IMR-90 (cell line): ENCODE measurements at regions not wholly inside any gene's neighbourhood (a gene's known extent, or its start where the extent isn't known, plus 50 kb on each side); places are given as distances from the start of the nearest gene placed in this dataset.

Experiments used
- ATAC-seq: fragments of 200-7000 bp; cut with Tn5 transposase; 2 replicates; pipeline ENCODE4 v1.9.1; 2020; ENCODE audit warnings: low read depth, mild to moderate bottlenecking, moderate library complexity
- BruUV-seq: library from RNA; stranded (reverse); fragments of 400-500 nt; replicated peaks from 2 replicates; lab custom pipeline; 2021; lab: Mats Ljungman, UMichigan
- CTCF ChIA-PET: fragments of 300-600 bp; formaldehyde crosslinking; extraction: SDS; loops from one replicate; lab custom pipeline; 2021; ENCODE audit warnings: antibody characterized with exemption; lab: Yijun Ruan, JAX
- POLR2A ChIA-PET: fragments of 300-600 bp; sonication (Branson Sonifier 250); formaldehyde crosslinking; loops from one replicate; lab custom pipeline; 2022; ENCODE audit warnings: antibody characterized with exemption; ENCODE audit not compliant: unreplicated experiment; lab: Charles Lee
- DNase-seq: peaks from one replicate; pipeline ENCODE4 v3.0.0; 2013
- H2AFZ ChIP-seq: replicated peaks from 2 replicates; pipeline ENCODE3; 2013; ENCODE audit warnings: low read length, mild to moderate bottlenecking; ENCODE audit not compliant: poor library complexity
- H2AK5ac ChIP-seq: 2 replicates; pipeline ENCODE4 v1.6.1; 2013; ENCODE audit warnings: low read depth, low read length, inconsistent platforms
- H2AK9ac ChIP-seq: replicated peaks from 2 replicates; pipeline ENCODE3; 2013; ENCODE audit warnings: mild to moderate bottlenecking, low read depth, low read length, moderate library complexity; ENCODE audit not compliant: poor library complexity
- H2BK120ac ChIP-seq: 2 replicates; pipeline ENCODE4 v1.6.1; 2013; ENCODE audit warnings: low read depth, low read length, inconsistent platforms
- H2BK15ac ChIP-seq: 3 replicates; pipeline ENCODE4 v1.6.1; 2013; ENCODE audit warnings: low read depth, low read length, inconsistent platforms
- H2BK20ac ChIP-seq: 2 replicates; pipeline ENCODE4 v1.6.1; 2013; ENCODE audit warnings: low read depth, mild to moderate bottlenecking, inconsistent platforms, low read length, moderate library complexity
- H2BK5ac ChIP-seq: 2 replicates; pipeline ENCODE4 v1.6.1; 2013; ENCODE audit warnings: mild to moderate bottlenecking, low read depth, low read length, inconsistent platforms; ENCODE audit not compliant: poor library complexity, severe bottlenecking
- H3K14ac ChIP-seq: replicated peaks from 2 replicates; pipeline ENCODE4 v1.6.1; 2013; ENCODE audit warnings: low read depth, low read length, inconsistent platforms
- H3K18ac ChIP-seq: 2 replicates; pipeline ENCODE4 v1.6.1; 2013; ENCODE audit warnings: low read depth, low read length, control low read depth
- H3K23ac ChIP-seq: 2 replicates; pipeline ENCODE4 v1.6.1; 2013; ENCODE audit warnings: low read depth, low read length, inconsistent platforms
- H3K27ac ChIP-seq: 2 replicates; pipeline ENCODE4 v1.5.1; 2013; ENCODE audit warnings: mild to moderate bottlenecking, control low read depth, low read length; ENCODE audit not compliant: insufficient read depth
- H3K27me3 ChIP-seq: 2 replicates; pipeline ENCODE4 v1.6.1; 2013; ENCODE audit warnings: low read length; ENCODE audit not compliant: control insufficient read depth, insufficient read depth
- H3K36me3 ChIP-seq: 2 replicates; pipeline ENCODE4 v1.6.1; 2013; ENCODE audit warnings: low read length, mixed read lengths; ENCODE audit not compliant: control insufficient read depth, insufficient read depth
- H3K4ac ChIP-seq: 2 replicates; pipeline ENCODE4 v1.6.1; 2013; ENCODE audit warnings: low read depth, low read length, inconsistent platforms
- H3K4me1 ChIP-seq: 2 replicates; pipeline ENCODE4 v1.6.1; 2013; ENCODE audit warnings: low read length, mixed read lengths; ENCODE audit not compliant: control insufficient read depth, insufficient read depth
- H3K4me2 ChIP-seq: 2 replicates; pipeline ENCODE4 v1.6.1; 2013; ENCODE audit warnings: low read depth, mild to moderate bottlenecking, control low read depth, low read length, moderate library complexity
- H3K4me3 ChIP-seq: 2 replicates; pipeline ENCODE4 v1.5.1; 2013; ENCODE audit warnings: low read depth, mild to moderate bottlenecking, control low read depth, low read length, moderate library complexity; ENCODE audit not compliant: insufficient read depth
- H3K56ac ChIP-seq: 2 replicates; pipeline ENCODE4 v1.6.1; 2013; ENCODE audit warnings: low read length, inconsistent platforms; ENCODE audit not compliant: insufficient read depth; ENCODE audit errors: extremely low read depth
- H3K79me1 ChIP-seq, 2 experiments: 2 replicates each; pipeline ENCODE4 v1.6.1; 2013; ENCODE audit warnings: low read length in 2 of 2, inconsistent platforms in 1 of 2, low read depth in 1 of 2
- H3K9ac ChIP-seq: 2 replicates; pipeline ENCODE4 v1.6.1; 2013; ENCODE audit warnings: low read depth, low read length, control low read depth
- H3K9me1 ChIP-seq: 2 replicates; pipeline ENCODE4 v1.6.1; 2013; ENCODE audit warnings: low read length, inconsistent platforms; ENCODE audit not compliant: insufficient read depth
- H3K9me3 ChIP-seq: 2 replicates; pipeline ENCODE4 v1.6.1; 2013; ENCODE audit warnings: low read length; ENCODE audit not compliant: control insufficient read depth, insufficient read depth
- H4K20me1 ChIP-seq: 2 replicates; pipeline ENCODE4 v1.6.1; 2013; ENCODE audit warnings: low read length, inconsistent platforms; ENCODE audit not compliant: insufficient read depth
- H4K5ac ChIP-seq: 2 replicates; pipeline ENCODE4 v1.6.1; 2013; ENCODE audit warnings: mild to moderate bottlenecking, low read depth, low read length, control low read depth
- H4K8ac ChIP-seq, 2 experiments: 2 replicates each; pipeline ENCODE4 v1.6.1; 2013; ENCODE audit warnings: low read depth in 2 of 2, low read length in 2 of 2, control low read depth in 1 of 2, inconsistent platforms in 1 of 2
- H4K91ac ChIP-seq: 2 replicates; pipeline ENCODE4 v1.6.1; 2013; ENCODE audit warnings: low read depth, low read length, inconsistent platforms; ENCODE audit not compliant: insufficient read depth
- CTCF ChIP-seq: conservative IDR thresholded peaks from 2 replicates; pipeline ENCODE4 v1.5.1; 2012; ENCODE audit warnings: mild to moderate bottlenecking, low read depth, low read length, improper control_type of control experiment
- MAFK ChIP-seq: IDR thresholded peaks from 2 replicates; pipeline ENCODE4 v1.6.1; 2012; ENCODE audit warnings: low read depth, low read length, improper control_type of control experiment
- NFE2L2 ChIP-seq: fragments of 150-350 bp; IDR thresholded peaks from 2 replicates; pipeline ENCODE4 v1.6.1; 2016; ENCODE audit warnings: low read depth, mild to moderate bottlenecking, low read length
- POLR2A ChIP-seq: IDR thresholded peaks from 2 replicates; pipeline ENCODE4 v1.6.1; 2012; ENCODE audit warnings: mild to moderate bottlenecking, low read depth, low read length
- RCOR1 ChIP-seq: IDR thresholded peaks from 2 replicates; pipeline ENCODE4 v1.6.1; 2012; ENCODE audit warnings: mild to moderate bottlenecking, low read length, improper control_type of control experiment; ENCODE audit not compliant: insufficient replicate concordance
- WGBS, 2 experiments: methylation state at CpG; one replicate each; pipeline versions ENCODE4 v1.1.5 to v1.1.7; 2013; ENCODE audit warnings: missing lambda C conversion rate in 2 of 2; ENCODE audit not compliant: insufficient read length in 1 of 2; ENCODE audit errors: extremely low coverage in 2 of 2; 5-methylcytosine and 5-hydroxymethylcytosine counted together
- dilution Hi-C: fragments of 300-500 bp; cut with HindIII; formaldehyde crosslinking; loops from one replicate; pipeline ENCODE4 v1.14.3; 2018; ENCODE audit warnings: low sequenced_read_pairs; ENCODE audit not compliant: unreplicated experiment
- in situ Hi-C: fragments of 300-500 bp; cut with MboI; formaldehyde crosslinking; loops from 3 replicates; pipeline ENCODE4 v1.14.3; 2019; ENCODE audit warnings: low sequenced_read_pairs, inconsistent platforms, mixed read lengths
- intact Hi-C: fragments of 100-400 bp; cut with micrococcal nuclease; formaldehyde crosslinking; loops from 2 replicates; pipeline ENCODE4 v1.10.0; 2022

DNA sequence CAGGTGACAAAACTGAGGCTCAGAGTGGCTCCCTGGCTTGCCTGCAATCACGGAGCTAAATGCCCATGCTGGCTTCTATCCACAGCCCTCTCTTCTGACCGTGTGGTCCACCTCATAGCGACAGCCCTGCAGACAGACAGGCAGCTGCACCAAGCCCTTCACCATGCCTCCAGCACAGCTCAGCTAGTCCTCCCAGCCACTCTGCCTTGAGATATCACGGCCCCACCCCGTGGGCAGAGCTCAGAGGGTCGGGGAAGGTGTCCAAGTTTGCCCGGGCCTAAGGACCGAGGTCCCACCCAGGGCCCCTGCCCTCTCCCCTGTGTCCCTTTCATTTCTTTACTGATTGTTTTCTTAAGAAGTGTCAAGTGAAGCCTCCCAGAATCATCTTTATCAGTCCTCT, 128.2 kb upstream of the GLI2 start:
- peaks cover 4% of the 10 kb centered on the region; the same call in 1 of the 2 replicates for H3K4me1 ChIP-seq
- dilution Hi-C loops = no loop called here
- H3K27me3 ChIP-seq = peaks cover 24% of the 10 kb centered on the region; the same call in 1 of the 2 replicates
- intact Hi-C loops = no loop called here
- CTCF ChIA-PET = no interaction called here
- no peaks in the 10 kb centered on the region for H3K9me3 ChIP-seq
- no peaks in the 10 kb centered on the region for H4K20me1 ChIP-seq
- TF ChIP-seq CTCF (no peak), NFE2L2 (no peak), POLR2A (no peak), RCOR1 (no peak), MAFK (no peak)
- H4K5ac ChIP-seq = no peak overlapping the region
- no peak overlapping the region for H2AFZ ChIP-seq
- no peaks in the 10 kb centered on the region for H3K36me3 ChIP-seq
- no peak overlapping the region for H2AK9ac ChIP-seq
- no TSS peak for BruUV-seq
- H2AK5ac ChIP-seq = no peak overlapping the region
- H2BK5ac ChIP-seq = no peak overlapping the region
- H3K56ac ChIP-seq = no peak overlapping the region
- H3K9ac ChIP-seq = no peak overlapping the region
- no peaks in the 10 kb centered on the region for H3K79me1 ChIP-seq
- ATAC-seq = no peak
- no peak overlapping the region for H3K4me3 ChIP-seq
- H3K23ac ChIP-seq = no peak overlapping the region
- H4K8ac ChIP-seq = no peak overlapping the region
- H4K91ac ChIP-seq = no peak overlapping the region; the same call in 1 of the 2 replicates
- no peak overlapping the region for H3K14ac ChIP-seq
- H2BK120ac ChIP-seq = no peak overlapping the region
- 61% methylated on average over 3 of the region's 8 CpGs; no CpG with 5 or more reads in 1 of the 2 experiments for WGBS, 2 experiments
- POLR2A ChIA-PET = no interaction called here
- H2BK15ac ChIP-seq = no peak overlapping the region
- H2BK20ac ChIP-seq = no peak overlapping the region
- in situ Hi-C loops = no loop called here
- no peak overlapping the region for H3K4me2 ChIP-seq
- no peaks in the 10 kb centered on the region for H3K9me1 ChIP-seq
- no peak overlapping the region for H3K4ac ChIP-seq
- no peak overlapping the region for H3K27ac ChIP-seq
- no peak overlapping the region for H3K18ac ChIP-seq
- DNase-seq = no peak
